ENCODE measurements at regions not wholly inside any gene's neighbourhood (a gene's known extent, or its start where the extent isn't known, plus 50 kb on each side); places are given as distances from the start of the nearest gene placed in this dataset.

GRCh38 chr7:152501506-152501905 lies 65.7 kb upstream of the KMT2C start:
- DNase-seq: no peak

GRCh38 chr7:152499969-152500368 lies 64.2 kb upstream of the KMT2C start:
- DNase-seq: peak in 1 of 2 experiments; percentile 9

- DNase-seq: no peak
Measured at GRCh38 chr7:152495867-152496266, 60.1 kb upstream of the KMT2C start.

- no peak for DNase-seq
Measured at GRCh38 chr7:152492952-152493351, 57.1 kb upstream of the KMT2C start.

GRCh38 chr7:152489044-152489443 lies 53.2 kb upstream of the KMT2C start:
- DNase-seq: no peak

GRCh38 chr7:152486968-152487367 lies 51.2 kb upstream of the KMT2C start:
- no peak for DNase-seq

- no peak for DNase-seq
Measured at GRCh38 chr7:152485826-152486225, 50.0 kb upstream of the KMT2C start.
